GM19043 (cell line): ENCODE measurements at regions not wholly inside any gene's neighbourhood (a gene's known extent, or its start where the extent isn't known, plus 50 kb on each side); places are given as distances from the start of the nearest gene placed in this dataset.

Experiments
- ATAC-seq: cut with Tn5 transposase; IDR thresholded peaks from one replicate; pipeline ENCODE4 v1.9.1; 2021; ENCODE audit warnings: low read depth; ENCODE audit not compliant: unreplicated experiment

DNA sequence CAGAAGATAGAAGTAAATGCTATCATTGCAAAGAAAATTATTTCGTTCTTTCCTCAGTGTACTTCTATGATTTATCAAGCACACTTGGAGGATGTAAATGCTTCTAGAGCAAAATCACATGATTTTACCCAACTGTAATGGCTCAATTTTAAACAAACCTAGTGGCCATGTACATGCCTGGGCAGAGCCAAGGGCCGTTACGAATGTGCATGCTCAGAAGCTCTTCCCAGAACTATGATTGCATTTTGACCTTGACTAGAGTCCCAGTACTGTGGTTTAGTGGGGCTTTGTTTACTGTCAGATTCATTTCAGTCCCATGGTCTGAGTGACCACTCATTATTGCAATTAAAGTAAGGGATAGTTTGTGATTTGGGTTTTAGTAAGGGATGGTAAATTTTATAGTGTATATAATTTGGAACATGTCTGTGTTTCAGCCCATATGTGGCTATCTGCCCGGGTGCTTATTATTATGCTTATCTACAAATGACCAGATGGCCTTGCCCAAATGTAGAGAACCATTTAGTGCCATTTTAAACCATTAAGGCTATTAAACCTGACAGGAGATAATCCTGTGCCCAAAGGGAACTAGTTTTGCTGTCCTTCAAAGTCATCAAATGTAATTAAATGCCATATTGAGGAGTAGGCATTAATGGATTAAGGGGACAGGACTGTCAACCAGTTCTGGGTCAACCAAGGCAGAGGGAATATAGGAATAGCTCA is 239.1 kb downstream of the ICOS start:
- ATAC-seq: no peak

DNA sequence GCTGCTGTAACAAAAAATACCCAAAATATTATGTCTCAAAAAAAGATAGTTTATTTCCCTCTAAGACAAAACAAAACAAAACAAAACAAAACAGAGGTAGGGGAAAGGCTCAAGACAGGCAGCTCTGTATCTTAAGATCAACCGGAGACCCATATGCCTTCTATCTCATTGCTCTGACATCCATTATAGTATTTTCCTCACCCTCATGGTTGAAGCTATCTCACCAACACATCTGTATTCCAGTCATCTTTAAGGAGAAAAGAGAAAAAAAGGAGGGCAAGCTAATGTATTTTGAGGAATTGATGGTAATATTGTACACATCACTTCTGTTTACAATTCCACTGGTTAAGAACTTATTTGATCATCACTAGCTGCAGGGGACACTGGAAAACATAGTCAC is 239.7 kb downstream of the ICOS start:
- ATAC-seq: no peak

DNA sequence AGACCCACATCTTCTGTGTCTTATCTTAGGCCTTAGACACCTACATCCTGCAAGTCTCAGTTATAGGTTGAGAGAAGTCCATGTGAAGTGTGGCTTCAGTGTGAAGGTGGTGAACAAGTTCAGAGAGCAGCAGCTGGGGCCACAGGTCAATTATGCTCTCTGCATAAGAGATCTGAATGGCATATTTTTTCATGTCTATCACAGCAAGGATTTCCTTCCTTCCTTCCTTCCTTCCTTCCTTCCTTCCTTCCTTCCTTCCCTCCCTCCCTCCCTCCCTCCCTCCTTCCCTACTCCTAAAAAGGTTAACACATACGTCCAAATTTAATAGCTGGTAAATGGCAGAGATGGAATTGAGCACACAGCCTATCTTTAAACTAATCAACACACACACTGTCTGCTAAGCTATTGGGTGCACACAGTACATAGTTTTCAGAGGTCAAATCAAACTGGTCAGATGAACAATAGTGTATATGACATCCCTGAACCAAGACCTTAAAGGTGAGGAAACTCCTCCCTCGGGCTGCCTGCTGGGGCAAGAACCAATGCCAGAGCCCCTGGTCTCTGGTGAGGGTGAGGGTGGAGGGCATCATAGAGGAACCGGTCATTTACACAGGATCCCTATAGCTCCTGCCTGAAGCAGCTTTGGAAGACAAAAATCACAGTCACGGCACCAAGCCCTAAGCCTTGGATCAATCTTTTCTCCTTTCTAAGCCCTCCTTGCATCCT is 240.9 kb downstream of the ICOS start:
- peak; percentile 15 for ATAC-seq

DNA sequence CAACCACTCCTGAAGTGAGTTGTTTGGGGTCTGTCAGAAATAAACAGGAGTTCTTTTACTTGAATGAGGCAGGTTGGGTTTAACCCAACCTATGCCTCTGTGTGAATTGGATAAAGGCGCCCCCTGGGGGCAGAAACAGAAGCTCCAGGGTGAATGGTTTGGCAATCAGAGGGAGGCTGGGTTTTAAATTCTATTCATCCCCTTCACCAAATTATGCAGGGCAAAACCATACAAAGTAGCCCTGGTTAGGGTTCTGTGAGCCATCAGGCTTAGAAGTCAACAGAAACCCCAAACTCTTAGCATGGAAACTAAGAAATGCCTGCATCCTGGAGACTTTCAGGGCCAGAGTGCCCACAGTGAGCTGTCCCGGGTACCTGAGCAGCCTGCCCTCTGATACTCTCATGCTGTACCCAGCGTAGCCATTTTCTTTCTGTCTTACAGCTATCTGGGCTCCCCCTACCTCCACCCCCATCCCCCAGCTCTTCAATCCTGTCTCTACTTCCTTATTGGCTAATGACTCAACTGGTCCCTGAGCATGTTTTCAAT is 241.5 kb downstream of the ICOS start:
- ATAC-seq: peak; percentile 68

DNA sequence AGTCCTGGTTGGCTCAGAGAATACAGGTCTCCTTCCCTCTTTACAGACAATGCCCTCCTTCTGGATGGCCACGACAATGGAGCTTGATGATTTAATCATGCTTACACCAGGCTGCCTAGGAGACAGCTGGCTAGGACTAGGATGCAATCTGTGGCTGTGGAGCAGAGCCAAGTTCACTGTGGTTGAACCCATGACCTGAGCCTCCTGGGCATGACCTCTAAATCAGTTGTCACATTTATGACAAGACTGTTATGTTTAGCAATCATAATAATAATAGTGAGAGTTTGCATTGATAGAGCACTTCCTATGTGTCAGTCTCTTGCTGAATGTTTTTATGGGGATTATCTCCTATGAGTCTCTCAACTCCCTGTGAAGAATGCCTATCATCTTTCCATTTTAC is 244.1 kb downstream of the ICOS start:
- no peak for ATAC-seq

DNA sequence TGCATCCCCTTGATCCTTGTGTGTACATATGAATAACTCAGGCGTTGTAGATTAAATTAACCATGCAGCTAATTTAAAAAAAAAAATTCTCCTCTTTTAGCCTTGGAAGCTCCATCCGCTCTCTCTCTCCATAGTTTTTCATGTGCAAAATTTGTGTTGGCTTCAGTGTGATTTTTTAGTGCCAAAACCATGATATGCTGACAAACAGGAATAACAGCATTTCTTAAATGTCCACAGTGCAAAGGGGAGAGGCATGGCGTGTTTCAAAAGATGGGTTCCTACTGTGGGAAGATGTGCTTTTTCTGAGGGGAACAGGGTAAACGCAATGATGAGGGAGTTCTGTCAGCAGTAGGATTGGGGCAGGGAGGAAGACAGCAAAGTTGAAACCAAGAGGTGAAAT is 247.0 kb downstream of the ICOS start:
- no peak for ATAC-seq

DNA sequence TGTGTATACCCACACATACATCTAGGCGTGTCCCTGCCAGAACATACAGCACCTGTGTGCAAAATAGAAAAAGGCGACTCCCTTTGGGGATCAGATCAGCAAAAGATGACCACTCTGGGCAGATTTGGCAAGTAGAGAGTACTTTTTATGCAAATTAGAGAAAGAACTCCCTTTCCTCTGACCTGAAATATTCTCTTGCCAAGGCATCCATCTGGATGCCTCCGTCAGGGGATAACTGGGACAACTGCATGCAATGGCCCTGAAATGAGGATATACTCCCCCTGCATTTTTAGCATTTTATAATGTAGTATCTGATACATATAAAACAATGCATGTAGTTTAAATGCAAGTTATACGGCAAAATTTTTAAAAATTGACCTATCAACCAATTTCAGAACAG is 247.7 kb downstream of the ICOS start:
- ATAC-seq: no peak

DNA sequence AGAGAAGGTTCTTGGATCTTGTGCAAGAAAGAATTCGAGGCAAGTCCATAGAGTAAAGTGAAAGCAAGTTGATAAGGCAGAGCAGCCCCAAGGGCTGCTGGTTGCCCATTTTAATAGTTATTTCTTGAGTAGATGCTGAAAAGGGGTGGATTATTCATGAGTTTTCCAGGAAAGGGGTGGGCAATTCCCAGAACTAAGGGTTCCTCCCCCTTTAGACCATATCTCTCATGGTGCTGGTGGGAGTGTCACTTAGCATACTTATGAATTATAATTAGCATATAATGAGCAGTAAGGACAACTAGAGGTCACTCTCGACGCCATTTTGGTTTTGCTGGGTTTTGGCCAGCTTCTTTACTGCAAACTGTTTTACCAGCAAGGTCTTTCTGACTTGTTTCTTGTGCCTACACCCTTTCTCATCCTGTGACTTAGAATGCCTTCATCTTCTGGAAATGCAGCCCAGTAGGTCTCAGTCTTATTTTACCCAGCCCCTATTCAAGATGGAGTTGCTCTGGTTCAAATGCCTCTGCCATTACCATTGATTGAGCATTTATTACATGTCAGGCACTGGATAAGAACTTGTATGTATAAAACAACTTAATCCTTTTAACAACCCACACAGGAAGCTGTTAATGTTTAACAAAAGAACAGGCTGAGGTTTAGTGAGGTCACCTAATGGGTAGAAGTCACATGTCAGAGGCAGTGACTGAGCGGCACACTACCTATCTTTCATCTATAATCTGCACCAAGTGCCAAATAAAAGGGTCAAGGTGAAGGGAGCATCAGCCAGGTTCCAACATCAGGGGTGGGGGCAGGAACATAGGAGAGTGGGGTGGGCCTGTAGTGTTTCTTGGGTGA is 250.9 kb downstream of the ICOS start:
- ATAC-seq: no peak

DNA sequence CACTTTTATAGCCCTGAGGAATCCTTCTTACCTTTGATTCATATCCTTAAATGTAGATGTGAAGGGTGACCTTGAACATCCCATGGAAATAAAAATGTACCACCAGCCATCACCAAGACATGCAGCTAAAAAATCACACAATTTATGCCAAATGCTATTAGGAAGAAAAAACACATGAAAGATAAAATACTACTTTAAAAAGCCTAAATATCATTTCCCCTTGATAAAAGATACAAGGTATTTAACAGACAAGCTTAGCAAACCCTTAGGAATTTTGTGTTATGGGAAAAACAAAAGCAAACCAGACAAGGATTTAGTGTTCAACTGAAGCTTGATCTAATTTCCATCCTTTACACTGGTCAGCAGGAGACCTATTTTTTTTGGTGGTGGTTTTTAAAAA is 255.0 kb downstream of the ICOS start:
- no peak for ATAC-seq

DNA sequence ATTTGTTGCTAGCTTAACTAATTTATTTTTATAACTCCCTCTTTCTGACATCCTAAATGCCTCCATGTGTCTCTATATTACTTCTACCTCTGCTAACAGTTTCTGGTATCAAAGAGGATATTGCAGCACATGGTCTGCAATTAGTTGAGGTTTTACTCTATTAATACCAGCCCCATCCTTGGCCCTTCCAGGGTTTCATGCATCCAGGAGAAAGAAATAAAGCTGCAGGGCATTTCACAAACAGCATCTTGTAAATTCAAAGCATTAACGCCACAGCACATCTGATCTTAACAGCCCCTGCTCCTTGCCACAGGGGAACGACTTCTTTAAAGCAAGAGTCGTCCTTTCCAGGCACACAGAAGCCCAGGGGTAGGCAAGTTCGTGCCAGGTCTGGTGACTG is 258.9 kb downstream of the ICOS start:
- no peak for ATAC-seq

DNA sequence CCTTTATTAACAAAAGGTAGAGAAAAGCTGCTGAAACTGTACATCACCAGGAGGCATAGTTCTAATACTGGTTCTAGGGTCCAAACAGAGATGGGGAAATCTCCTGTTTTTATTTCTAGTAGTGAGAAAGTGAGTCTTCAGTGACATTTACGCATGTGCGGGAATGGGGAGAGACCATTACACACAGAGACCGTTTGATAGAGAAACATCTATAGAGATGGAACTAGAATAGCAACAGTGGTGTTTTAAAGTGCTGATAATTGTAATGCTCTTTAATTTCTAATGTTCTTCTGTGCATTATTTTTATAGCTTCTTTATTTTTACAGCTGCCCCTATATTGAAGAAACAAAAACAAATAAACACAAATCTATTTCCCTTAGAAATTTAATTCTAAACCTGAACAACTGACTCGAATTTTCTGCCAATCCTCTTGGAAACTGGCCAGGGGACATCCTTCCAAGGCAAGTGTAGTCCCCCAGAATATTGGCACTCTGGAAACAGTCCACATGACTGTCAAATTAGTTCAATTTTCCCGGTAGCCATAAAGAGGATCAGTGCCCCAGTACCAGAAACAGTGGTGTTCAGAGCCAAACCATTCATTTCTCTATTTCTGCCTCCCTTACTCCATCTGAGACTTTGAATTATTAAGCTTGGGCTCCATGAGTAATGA is 260.9 kb downstream of the ICOS start:
- no peak for ATAC-seq

DNA sequence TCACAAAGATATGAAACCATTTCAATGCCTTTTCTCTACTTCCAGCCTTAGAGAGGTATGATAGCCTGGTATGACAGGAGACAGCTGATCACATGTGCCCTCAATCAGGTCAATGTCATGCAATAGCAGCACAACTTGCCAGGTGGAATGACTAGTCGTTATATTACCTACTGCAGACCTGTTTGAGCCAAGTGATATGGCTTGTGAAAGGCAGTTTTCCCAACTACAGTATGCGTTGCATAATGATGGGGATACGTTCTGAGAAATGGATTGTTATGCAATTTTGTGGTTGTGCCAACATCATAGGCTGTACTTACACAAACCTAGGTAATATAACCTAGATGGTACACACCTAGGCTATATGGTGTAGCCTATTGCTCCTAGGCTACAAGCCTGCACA is 262.8 kb downstream of the ICOS start:
- no peak for ATAC-seq

DNA sequence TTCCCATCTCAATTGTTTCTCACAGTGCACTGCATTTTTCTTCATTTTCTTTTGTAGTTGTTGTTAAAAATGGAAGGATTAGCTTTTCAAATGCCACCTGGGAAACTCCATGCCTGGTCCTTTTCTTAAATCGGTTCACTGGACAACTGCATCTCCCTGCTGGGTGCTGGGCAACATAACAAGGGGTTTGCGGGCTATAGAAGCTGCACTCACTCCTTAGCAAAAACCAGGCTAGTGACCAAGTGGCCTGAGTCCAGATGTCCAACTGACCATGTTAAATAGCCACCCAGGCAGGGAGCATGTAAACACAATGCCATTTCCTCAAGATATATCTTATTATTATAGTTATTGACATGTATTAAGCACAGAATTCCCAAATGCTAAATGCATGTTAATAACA is 264.9 kb downstream of the ICOS start:
- ATAC-seq: no peak

DNA sequence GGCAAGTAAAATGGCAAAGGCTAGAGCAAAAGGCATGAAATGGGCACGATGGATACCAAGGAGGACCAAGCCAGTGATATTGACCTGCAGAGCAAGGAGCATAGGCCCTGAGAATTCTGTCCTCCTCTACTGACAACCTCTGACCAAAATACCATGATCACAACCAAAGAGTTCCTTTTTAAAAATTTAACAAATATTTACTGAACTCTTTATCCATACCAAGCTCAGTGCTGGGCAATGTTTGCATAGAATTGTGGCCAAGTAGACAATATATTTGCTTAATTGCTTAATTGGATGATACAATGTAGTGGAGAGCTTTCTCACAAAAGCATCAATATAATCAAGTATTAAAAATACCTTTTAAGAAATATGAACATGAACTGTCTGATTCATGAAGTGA is 265.7 kb downstream of the ICOS start:
- no peak for ATAC-seq

DNA sequence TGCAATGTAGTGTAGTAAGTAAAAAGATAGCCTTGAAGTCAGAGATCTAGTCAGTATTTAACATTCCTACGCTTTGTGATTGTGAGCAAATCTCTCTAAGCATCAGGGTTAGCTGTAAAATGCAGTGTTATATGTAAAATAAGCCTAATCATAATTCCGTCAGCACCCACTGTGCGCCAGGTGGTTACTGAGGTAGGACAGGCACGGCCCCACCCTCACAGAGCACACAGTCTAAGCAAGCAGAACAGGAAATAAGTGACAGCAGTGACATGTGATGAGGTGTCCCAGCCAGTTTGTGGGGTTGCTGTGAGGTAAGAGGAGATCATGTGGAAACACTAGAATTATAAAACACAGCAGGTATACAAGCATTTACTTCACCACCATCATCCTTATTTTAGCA is 267.1 kb downstream of the ICOS start:
- ATAC-seq: no peak

DNA sequence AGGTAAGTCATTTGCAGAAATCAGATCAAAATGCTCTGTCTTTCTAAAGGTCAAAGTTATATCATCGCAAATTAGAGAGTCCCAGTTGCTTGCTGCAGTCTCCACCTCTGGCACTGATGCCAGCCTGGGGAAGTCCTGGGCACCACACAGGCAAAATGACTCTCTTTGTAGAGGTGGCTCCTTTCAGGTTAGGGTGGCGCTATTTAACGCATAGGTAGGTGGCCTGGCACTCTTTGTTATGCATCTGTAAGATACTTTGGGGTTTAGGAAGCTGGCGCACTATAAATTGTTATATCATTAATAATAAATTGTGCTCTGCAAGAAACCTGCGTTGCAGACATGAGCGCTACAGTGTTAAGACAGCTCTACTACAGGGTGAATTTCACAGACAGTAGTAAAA is 268.5 kb downstream of the ICOS start:
- ATAC-seq: no peak

DNA sequence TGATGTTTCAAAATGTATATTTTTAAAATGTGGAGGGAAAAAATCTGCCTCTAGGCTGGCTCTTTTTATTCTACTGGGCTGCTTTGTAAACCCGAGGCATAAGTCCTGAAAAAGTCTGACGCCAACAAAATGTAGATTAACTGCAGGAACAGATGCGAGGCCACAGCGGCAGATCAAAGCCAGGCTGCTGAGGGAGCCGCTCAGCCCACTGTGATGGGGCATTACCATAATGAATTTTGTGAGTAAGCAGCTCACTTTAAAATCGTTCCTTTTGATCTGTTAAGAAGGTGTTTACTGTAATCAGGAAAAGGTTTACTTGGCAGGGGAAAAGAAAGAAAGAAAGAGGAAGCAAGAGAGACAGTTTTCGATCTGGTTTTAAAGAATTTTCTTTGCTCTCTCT is 269.0 kb downstream of the ICOS start:
- no peak for ATAC-seq

DNA sequence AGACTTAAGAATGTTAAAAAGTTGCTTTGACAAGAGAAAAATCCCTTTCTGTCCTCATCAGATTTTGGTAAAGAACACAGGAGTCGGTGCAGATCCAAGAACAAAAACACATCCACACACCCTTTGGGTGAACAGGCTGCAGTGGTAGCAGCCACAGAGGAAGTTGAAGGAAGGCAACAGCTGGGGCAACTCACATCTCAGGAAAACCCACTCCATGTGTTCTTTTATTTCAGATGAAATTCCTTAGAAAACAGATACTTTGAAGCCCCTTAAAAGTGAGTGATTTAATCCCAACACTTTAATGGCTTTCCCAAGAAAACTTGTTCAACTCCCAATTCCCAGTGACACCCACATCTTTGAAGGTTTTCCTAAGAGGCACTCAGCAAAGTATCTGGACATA is 271.3 kb downstream of the ICOS start:
- ATAC-seq: no peak

DNA sequence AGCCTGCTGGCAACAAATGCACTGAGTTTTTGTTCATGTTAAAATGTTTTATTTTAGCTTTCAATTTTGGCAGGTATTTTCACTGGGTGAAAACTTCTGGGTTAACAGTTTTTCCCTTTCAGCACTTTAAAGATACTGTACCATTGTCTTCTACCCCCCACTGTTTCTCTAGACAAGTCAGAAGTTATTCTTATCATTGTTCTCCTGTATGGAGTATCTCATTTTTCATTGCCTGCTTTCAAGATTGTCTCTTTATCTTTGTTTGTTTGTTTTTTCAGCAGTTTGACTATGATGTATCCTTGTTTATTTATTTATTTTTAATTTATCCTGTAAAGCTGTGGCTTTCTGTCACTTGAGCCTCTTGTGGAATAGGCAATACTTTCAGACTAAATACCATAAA is 277.0 kb downstream of the ICOS start:
- no peak for ATAC-seq

DNA sequence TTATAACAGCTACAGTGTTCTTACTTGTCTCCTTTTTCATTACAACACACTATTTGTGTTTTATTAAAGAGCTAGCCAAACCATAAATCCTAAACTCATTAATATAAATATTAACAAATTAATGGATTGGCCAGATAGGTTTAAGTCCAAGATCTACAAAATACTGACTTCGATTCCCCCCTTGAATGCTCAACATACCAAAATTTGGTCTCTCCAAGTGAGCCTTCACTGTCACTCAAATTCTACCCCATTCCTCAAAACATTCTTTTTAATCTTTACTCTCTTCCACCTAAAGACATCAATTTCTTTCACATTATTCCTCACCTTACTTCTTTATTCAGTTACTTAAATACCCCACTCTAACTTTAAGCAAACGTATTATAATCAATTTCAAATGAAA is 281.5 kb downstream of the ICOS start:
- ATAC-seq: no peak

DNA sequence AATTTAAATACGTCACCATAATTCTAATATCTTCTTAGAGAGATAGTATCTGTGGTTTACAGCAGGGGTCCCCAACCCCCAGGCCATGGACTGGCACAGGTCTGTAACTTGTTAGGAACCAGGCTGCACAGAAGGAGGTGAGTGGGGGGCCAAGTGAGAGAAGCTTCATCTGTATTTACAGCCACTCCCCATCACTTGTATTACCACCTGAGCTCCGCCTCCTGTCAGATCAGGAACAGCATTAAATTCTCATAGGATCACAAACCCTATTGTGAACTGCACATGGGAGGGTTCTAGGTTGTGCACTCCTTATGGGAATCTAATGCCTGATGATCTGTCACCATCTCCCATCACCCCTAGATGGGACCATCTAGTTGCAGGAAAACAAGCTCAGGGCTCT is 282.6 kb downstream of the ICOS start:
- ATAC-seq: no peak
